ENCODE measurements at regions not wholly inside any gene's neighbourhood (a gene's known extent, or its start where the extent isn't known, plus 50 kb on each side); places are given as distances from the start of the nearest gene placed in this dataset.
"Not testable (repeated sequence)": the region's sequence is repeated elsewhere in the genome, so short reads cannot be mapped to it uniquely, and the experiment has no call there.

- no peak for DNase-seq
Measured at GRCh38 chr10:22875581-22875980, 52.3 kb upstream of the ARMC3 start.

GRCh38 chr10:22874189-22874854 is 53.5 kb upstream of the ARMC3 start:
- DNase-seq, result no peak

GRCh38 chr10:22856444-22857074 is 71.3 kb upstream of the ARMC3 start:
- DNase-seq, result no peak

GRCh38 chr10:22854935-22855421 is 72.9 kb upstream of the ARMC3 start:
- peak; percentile 63 for DNase-seq

- DNase-seq, result no peak
Measured at GRCh38 chr10:22853906-22854447, 73.9 kb upstream of the ARMC3 start.

GRCh38 chr10:22852712-22853353 is 75.0 kb upstream of the ARMC3 start:
- DNase-seq, result peak; percentile 34

- DNase-seq, result no peak
Measured at GRCh38 chr10:22851865-22852239, 76.0 kb upstream of the ARMC3 start.

GRCh38 chr10:22850541-22850940 is 77.3 kb upstream of the ARMC3 start:
- peak; percentile 13 for DNase-seq

GRCh38 chr10:22849077-22849805 is 78.6 kb upstream of the ARMC3 start:
- no peak for DNase-seq

GRCh38 chr10:22848509-22848908 is 79.3 kb upstream of the ARMC3 start:
- no peak for DNase-seq

GRCh38 chr10:22846294-22846693 is 81.6 kb upstream of the ARMC3 start:
- DNase-seq, result no peak

GRCh38 chr10:22839639-22840038 is 88.2 kb upstream of the ARMC3 start:
- DNase-seq, result no peak

- DNase-seq, result no peak
Measured at GRCh38 chr10:22837771-22838170, 90.1 kb upstream of the ARMC3 start.

GRCh38 chr10:22837351-22837750 is 90.5 kb upstream of the ARMC3 start:
- no peak for DNase-seq

GRCh38 chr10:22834471-22834870 is 93.4 kb upstream of the ARMC3 start:
- no peak for DNase-seq

- no peak for DNase-seq
Measured at GRCh38 chr10:22833781-22834180, 94.1 kb upstream of the ARMC3 start.

GRCh38 chr10:22833353-22833752 is 94.5 kb upstream of the ARMC3 start:
- no peak for DNase-seq

- DNase-seq, result no peak
Measured at GRCh38 chr10:22832851-22833250, 95.0 kb upstream of the ARMC3 start.

GRCh38 chr10:22832066-22832602 is 95.7 kb upstream of the ARMC3 start:
- DNase-seq, result no peak

- DNase-seq, result no peak
Measured at GRCh38 chr10:22831586-22831985, 96.3 kb upstream of the ARMC3 start.

GRCh38 chr10:22828712-22829111 is 99.1 kb upstream of the ARMC3 start:
- DNase-seq, result not testable (repeated sequence)

GRCh38 chr10:22825841-22826240 is 102.0 kb upstream of the ARMC3 start:
- DNase-seq, result peak; percentile 84

GRCh38 chr10:22824984-22825383 is 102.9 kb upstream of the ARMC3 start:
- DNase-seq, result no peak

Measured in MV-4-11 (cell line).